GM23338 (cell line): ENCODE measurements at regions not wholly inside any gene's neighbourhood (a gene's known extent, or its start where the extent isn't known, plus 50 kb on each side); places are given as distances from the start of the nearest gene placed in this dataset.

Source experiments
- ATAC-seq: fragments of 200-7000 bp; cut with Tn5 transposase; 3 replicates; pipeline ENCODE4 v1.9.1; 2020
- DNase-seq: peaks from one replicate; pipeline ENCODE4 v3.0.0-alpha.2; 2015; ENCODE audit warnings: low spot score
- H2AFZ ChIP-seq: fragments of 200-600 bp; sonication (generic); 2 replicates; pipeline ENCODE4 v1.8.0; 2016; ENCODE audit warnings: antibody characterized with exemption, mild to moderate bottlenecking, moderate library complexity
- H3F3A ChIP-seq: fragments of 200-600 bp; sonication (generic); replicated peaks from 2 replicates; pipeline ENCODE4 v1.8.0; 2017; ENCODE audit warnings: antibody characterized with exemption, mixed run types, low read depth
- H3K27ac ChIP-seq: fragments of 200-600 bp; sonication (generic); 2 replicates; pipeline ENCODE4 v1.6.1; 2016; ENCODE audit warnings: low read depth
- H3K27me3 ChIP-seq: fragments of 200-600 bp; sonication (generic); 2 replicates; pipeline ENCODE4 v1.8.0; 2016; ENCODE audit warnings: mild to moderate bottlenecking, mixed run types, moderate library complexity; ENCODE audit not compliant: insufficient read depth
- H3K36me3 ChIP-seq: fragments of 200-600 bp; sonication (generic); 2 replicates; pipeline ENCODE4 v1.8.0; 2016; ENCODE audit warnings: mild to moderate bottlenecking; ENCODE audit not compliant: insufficient read depth
- H3K4me1 ChIP-seq: fragments of 200-600 bp; sonication (generic); 2 replicates; pipeline ENCODE4 v1.8.0; 2016; ENCODE audit warnings: mild to moderate bottlenecking, moderate library complexity; ENCODE audit not compliant: insufficient read depth
- H3K4me2 ChIP-seq: fragments of 200-600 bp; sonication (generic); 2 replicates; pipeline ENCODE4 v1.7.1; 2017; ENCODE audit warnings: mixed run types
- H3K4me3 ChIP-seq: fragments of 200-600 bp; sonication (generic); 2 replicates; pipeline ENCODE4 v1.6.1; 2016; ENCODE audit warnings: mixed run types
- H3K79me2 ChIP-seq: fragments of 200-600 bp; sonication (generic); replicated peaks from 2 replicates; pipeline ENCODE4 v1.8.0; 2017; ENCODE audit warnings: mild to moderate bottlenecking; ENCODE audit not compliant: insufficient read depth
- H3K9me2 ChIP-seq: fragments of 200-600 bp; sonication (generic); 2 replicates; pipeline ENCODE4 v1.8.0; 2017; ENCODE audit not compliant: insufficient read depth
- H4K20me1 ChIP-seq: fragments of 200-600 bp; sonication (generic); replicated peaks from 2 replicates; pipeline ENCODE4 v1.8.0; 2017; ENCODE audit warnings: mild to moderate bottlenecking; ENCODE audit not compliant: insufficient read depth
- H3K27ac Mint-ChIP-seq: 2 replicates; pipeline ENCODE4 v1.8.0; 2020; ENCODE audit warnings: inconsistent platforms, mild to moderate bottlenecking, moderate library complexity, mixed read lengths
- H3K27me3 Mint-ChIP-seq: 3 replicates; pipeline ENCODE4 v1.8.0; 2022; ENCODE audit warnings: low read depth, mild to moderate bottlenecking, moderate library complexity, mixed read lengths, inconsistent platforms; ENCODE audit not compliant: insufficient read depth, poor library complexity
- H3K36me3 Mint-ChIP-seq: 3 replicates; pipeline ENCODE4 v1.8.0; 2021; ENCODE audit warnings: low read depth, mild to moderate bottlenecking, inconsistent platforms, moderate library complexity, mixed read lengths
- H3K4me1 Mint-ChIP-seq: 3 replicates; pipeline ENCODE4 v1.8.0; 2020; ENCODE audit warnings: mild to moderate bottlenecking, inconsistent platforms, mixed read lengths
- H3K4me3 Mint-ChIP-seq: 3 replicates; pipeline ENCODE4 v1.8.0; 2021; ENCODE audit warnings: moderate library complexity, mild to moderate bottlenecking, inconsistent platforms, mixed read lengths
- H3K9me3 Mint-ChIP-seq: 3 replicates; pipeline ENCODE4 v1.8.0; 2020; ENCODE audit warnings: moderate library complexity, mild to moderate bottlenecking, inconsistent platforms, mixed read lengths
- CREB1 ChIP-seq: fragments of 250-450 bp; sonication (Bioruptor Pico); IDR thresholded peaks from 2 replicates; pipeline ENCODE4 v1.5.0; 2020; ENCODE audit warnings: low read depth, mild to moderate bottlenecking, moderate library complexity
- CTCF ChIP-seq, 2 experiments: fragments of 200-600 bp in 1 of 2; sonication (generic) in 1 of 2; conservative IDR thresholded peaks; 2 replicates each; pipeline versions ENCODE4 v1.5.1 to v1.6.1; 2016 to 2017; ENCODE audit warnings: antibody characterized with exemption in 2 of 2, low read depth in 2 of 2, mild to moderate bottlenecking in 2 of 2, moderate library complexity in 1 of 2
- ETS1 ChIP-seq: IDR thresholded peaks from 2 replicates; pipeline ENCODE4 v1.6.1; 2016; ENCODE audit warnings: antibody characterized with exemption
- EZH2 ChIP-seq: fragments of 200-600 bp; sonication (generic); IDR thresholded peaks from one replicate; pipeline ENCODE4 v1.8.0; 2017; ENCODE audit warnings: antibody characterized with exemption, mild to moderate bottlenecking, low read depth; ENCODE audit not compliant: unreplicated experiment
- EZH2phosphoT487 ChIP-seq: fragments of 200-600 bp; sonication (generic); IDR thresholded peaks from one replicate; pipeline ENCODE4 v1.8.1; 2018; ENCODE audit warnings: antibody characterized with exemption; ENCODE audit not compliant: unreplicated experiment
- JUNB ChIP-seq: IDR thresholded peaks from one replicate; pipeline ENCODE4 v1.6.1; 2016; ENCODE audit warnings: antibody characterized with exemption; ENCODE audit not compliant: unreplicated experiment
- NANOG ChIP-seq: IDR thresholded peaks from 2 replicates; pipeline ENCODE4 v1.6.1; 2016; ENCODE audit warnings: antibody characterized with exemption, borderline replicate concordance
- POLR2AphosphoS5 ChIP-seq: IDR thresholded peaks from 2 replicates; pipeline ENCODE4 v1.6.1; 2016; ENCODE audit warnings: antibody characterized with exemption, low read depth
- REST ChIP-seq: IDR thresholded peaks from one replicate; pipeline ENCODE4 v1.6.1; 2018; ENCODE audit warnings: antibody characterized with exemption; ENCODE audit not compliant: unreplicated experiment
- STAT1 ChIP-seq: IDR thresholded peaks from one replicate; pipeline ENCODE4 v1.6.1; 2016; ENCODE audit warnings: antibody characterized with exemption; ENCODE audit not compliant: unreplicated experiment
- ZNF114 ChIP-seq: fragments of 250-450 bp; sonication (Bioruptor Pico); IDR thresholded peaks from 2 replicates; pipeline ENCODE4 v1.5.0; 2020; ENCODE audit warnings: mild to moderate bottlenecking, moderate library complexity

- TF ChIP-seq ZNF114 (CRISPR knock-in tag) (no peak), NANOG (no peak), POLR2AphosphoS5 (no peak), REST (no peak), EZH2 (no peak), CTCF (conservative IDR thresholded peaks at IDR 0.05; ENCODE audit: low read depth in 2 of 2) (no peak), CREB1 (CRISPR knock-in tag) (no peak), ETS1 (no peak), STAT1 (no peak), JUNB (no peak)
Observed at GRCh38 chr10:10883737-10884136, 133.9 kb upstream of the CELF2 start (continued).

DNA sequence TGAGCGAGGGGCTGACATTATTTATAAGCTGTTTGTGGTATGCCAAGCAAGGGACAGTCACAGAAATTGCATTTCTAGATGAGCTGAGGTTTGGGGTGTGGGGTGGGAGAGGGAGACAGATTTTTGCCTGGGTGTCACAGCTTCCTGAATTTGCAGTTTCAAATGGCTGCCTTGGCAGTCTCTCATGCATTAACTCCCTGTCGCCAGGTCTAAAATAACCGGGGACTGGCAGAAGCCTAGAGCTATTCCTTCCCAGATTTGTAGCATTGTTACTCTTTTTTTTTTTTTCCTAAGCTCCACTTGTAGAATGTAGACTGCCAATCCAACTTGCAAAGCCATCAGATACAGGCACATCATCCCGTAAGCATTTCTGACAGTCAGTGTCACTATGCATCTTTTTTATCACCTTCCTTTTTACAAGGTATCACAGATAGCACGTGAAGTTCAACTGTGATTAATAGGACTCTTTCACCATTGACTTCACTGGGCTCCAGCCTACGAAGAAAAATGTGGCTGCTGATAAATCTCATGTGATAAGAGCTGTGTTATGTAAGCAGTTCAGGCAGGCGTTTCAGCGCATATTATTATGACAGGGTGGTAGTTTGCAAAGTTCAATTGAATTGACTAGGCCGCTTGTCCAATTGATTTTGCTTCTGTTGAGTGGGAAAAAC is 130.7 kb upstream of the CELF2 start:
- ATAC-seq = no peak
- no peaks in the 10 kb centered on the region for H3K4me1 ChIP-seq
- H3K4me3 Mint-ChIP-seq = no peak overlapping the region
- no peaks in the 10 kb centered on the region for H3K27me3 Mint-ChIP-seq
- no peaks in the 10 kb centered on the region; the same call in 2 of the 3 replicates for H3K9me3 Mint-ChIP-seq
- no peaks in the 10 kb centered on the region for H3K4me1 Mint-ChIP-seq
- no peaks in the 10 kb centered on the region for H3K36me3 ChIP-seq
- H3K27me3 ChIP-seq = no peaks in the 10 kb centered on the region
- no peak for DNase-seq
- no peaks in the 10 kb centered on the region for H4K20me1 ChIP-seq
- no peak overlapping the region for H3K27ac ChIP-seq
- no peak overlapping the region for H3K27ac Mint-ChIP-seq
- H3K4me3 ChIP-seq = no peak overlapping the region
- H3K9me2 ChIP-seq = no peaks in the 10 kb centered on the region
- no peaks in the 10 kb centered on the region for H3K79me2 ChIP-seq
- H3K36me3 Mint-ChIP-seq = no peaks in the 10 kb centered on the region
- no peaks in the 10 kb centered on the region for H3F3A ChIP-seq
- H3K4me2 ChIP-seq = no peak overlapping the region
- no peak overlapping the region for H2AFZ ChIP-seq
- TF ChIP-seq ZNF114 (CRISPR knock-in tag) = no peak
- TF ChIP-seq POLR2AphosphoS5 = no peak
- TF ChIP-seq JUNB = no peak
- TF ChIP-seq CTCF (conservative IDR thresholded peaks at IDR 0.05; ENCODE audit: low read depth in 2 of 2) = no peak
- no peak for TF ChIP-seq EZH2phosphoT487
- TF ChIP-seq CREB1 (CRISPR knock-in tag) = no peak
